NCI-H2029 treated with DMSO at 0.1 percent for 48 hours (cell line): ENCODE measurements at regions not wholly inside any gene's neighbourhood (a gene's known extent, or its start where the extent isn't known, plus 50 kb on each side); places are given as distances from the start of the nearest gene placed in this dataset.
A peak's percentile ranks its signal among the peaks of the same experiment; 100 is the strongest.
"Not testable (repeated sequence)": the region's sequence is repeated elsewhere in the genome, so short reads cannot be mapped to it uniquely, and the experiment has no call there.

Experiments used
- DNase-seq: peaks from one replicate; lab custom pipeline; 2025; lab: John Stamatoyannopoulos, UW

- DNase-seq, result no peak
These were observed 133.0 kb downstream of the GPX5 start for GRCh38 chr6:28658475-28659249.

- no peak for DNase-seq
These were observed 133.5 kb downstream of the GPX5 start for GRCh38 chr6:28659250-28659566.

GRCh38 chr6:28661097-28661713 is 135.5 kb downstream of the GPX5 start:
- DNase-seq, result no peak

- no peak for DNase-seq
These were observed 139.3 kb downstream of the GPX5 start for GRCh38 chr6:28664870-28665396.

- no peak for DNase-seq
These were observed 147.7 kb downstream of the GPX5 start for GRCh38 chr6:28673417-28673786.

- DNase-seq, result no peak
These were observed 148.3 kb downstream of the GPX5 start for GRCh38 chr6:28673787-28674671.

GRCh38 chr6:28675600-28675999 is 149.9 kb downstream of the GPX5 start:
- no peak for DNase-seq

- DNase-seq, result no peak
These were observed 156.9 kb downstream of the GPX5 start for GRCh38 chr6:28682542-28682941.

GRCh38 chr6:28682956-28683685 is 157.4 kb downstream of the GPX5 start:
- not testable (repeated sequence) for DNase-seq

- DNase-seq, result peak; percentile 9
These were observed 158.4 kb downstream of the GPX5 start for GRCh38 chr6:28683945-28684538.

GRCh38 chr6:28685960-28686359 is 160.3 kb downstream of the GPX5 start:
- DNase-seq, result not testable (repeated sequence)

- peak; percentile 4 for DNase-seq
These were observed 160.9 kb downstream of the GPX5 start for GRCh38 chr6:28686446-28687027.

- not testable (repeated sequence) for DNase-seq
These were observed 161.8 kb downstream of the GPX5 start for GRCh38 chr6:28687309-28687981.

GRCh38 chr6:28691991-28692390 is 166.3 kb downstream of the GPX5 start:
- not testable (repeated sequence) for DNase-seq

- no peak for DNase-seq
These were observed 167.5 kb downstream of the GPX5 start for GRCh38 chr6:28693033-28693750.

- no peak for DNase-seq
These were observed 168.2 kb downstream of the GPX5 start for GRCh38 chr6:28693751-28694443.

GRCh38 chr6:28695715-28696114 is 170.0 kb downstream of the GPX5 start:
- no peak for DNase-seq

GRCh38 chr6:28696167-28696566 is 170.5 kb downstream of the GPX5 start:
- no peak for DNase-seq

- DNase-seq, result no peak
These were observed 171.0 kb downstream of the GPX5 start for GRCh38 chr6:28696682-28697081.
